ENCODE measurements at regions not wholly inside any gene's neighbourhood (a gene's known extent, or its start where the extent isn't known, plus 50 kb on each side); places are given as distances from the start of the nearest gene placed in this dataset.

GRCh38 chr1:5774019-5774418, 218.2 kb downstream of the NPHP4 start:
- no peaks in the 10 kb centered on the region for H4K20me1 ChIP-seq (ENCODE audit: insufficient read depth, low read length)
- no peak overlapping the region for H3K4me3 ChIP-seq (ENCODE audit: insufficient read depth, low read length)
- no peak overlapping the region for H3K27ac ChIP-seq (ENCODE audit: low read depth, low read length)
- H3K9me3 ChIP-seq (ENCODE audit: low read depth, low read length) = no peaks in the 10 kb centered on the region
- no peak for DNase-seq (ENCODE audit: insufficient read length, low spot score, missing footprints)
- H3K4me2 ChIP-seq (ENCODE audit: insufficient read depth, low read length) = no peak overlapping the region
- H3K79me2 ChIP-seq (ENCODE audit: insufficient read depth, low read length) = no peaks in the 10 kb centered on the region
- no peak for TF ChIP-seq CTCF (IDR thresholded peaks at IDR 0.05; ENCODE audit: extremely low read depth, low read depth, low read length)
- no peaks in the 10 kb centered on the region for H3K36me3 ChIP-seq (ENCODE audit: insufficient read depth, low read length)
- H3K27me3 ChIP-seq (ENCODE audit: insufficient read depth, low read length) = no peaks in the 10 kb centered on the region
- no peaks in the 10 kb centered on the region for H3K4me1 ChIP-seq (ENCODE audit: insufficient read depth, low read length)
- H2AFZ ChIP-seq (ENCODE audit: low read length) = no peak overlapping the region

GRCh38 chr1:5771788-5772187, 220.4 kb downstream of the NPHP4 start:
- Histone ChIP-seq H3K4me2 (ENCODE audit: insufficient read depth, low read length) (no peak overlapping the region), H3K27ac (ENCODE audit: low read depth, low read length) (no peak overlapping the region), H4K20me1 (ENCODE audit: insufficient read depth, low read length) (no peaks in the 10 kb centered on the region), H3K4me3 (ENCODE audit: insufficient read depth, low read length) (no peak overlapping the region), H2AFZ (ENCODE audit: low read length) (no peak overlapping the region), H3K27me3 (ENCODE audit: insufficient read depth, low read length) (no peaks in the 10 kb centered on the region), H3K9me3 (ENCODE audit: low read depth, low read length) (no peaks in the 10 kb centered on the region), H3K36me3 (ENCODE audit: insufficient read depth, low read length) (no peaks in the 10 kb centered on the region), H3K4me1 (ENCODE audit: insufficient read depth, low read length) (no peaks in the 10 kb centered on the region), H3K79me2 (ENCODE audit: insufficient read depth, low read length) (no peaks in the 10 kb centered on the region)
- DNase-seq (ENCODE audit: insufficient read length, low spot score, missing footprints) = no peak
- TF ChIP-seq CTCF (IDR thresholded peaks at IDR 0.05; ENCODE audit: extremely low read depth, low read depth, low read length) = no peak

- H3K9me3 ChIP-seq (ENCODE audit: low read depth, low read length) = no peaks in the 10 kb centered on the region
- H3K36me3 ChIP-seq (ENCODE audit: insufficient read depth, low read length) = no peaks in the 10 kb centered on the region
- no peak overlapping the region for H3K27ac ChIP-seq (ENCODE audit: low read depth, low read length)
- H3K79me2 ChIP-seq (ENCODE audit: insufficient read depth, low read length) = no peaks in the 10 kb centered on the region
- peak; percentile 57 for DNase-seq (ENCODE audit: insufficient read length, low spot score, missing footprints)
- H3K4me2 ChIP-seq (ENCODE audit: insufficient read depth, low read length) = no peak overlapping the region
- no peak for TF ChIP-seq CTCF (IDR thresholded peaks at IDR 0.05; ENCODE audit: extremely low read depth, low read depth, low read length)
- no peaks in the 10 kb centered on the region for H3K4me1 ChIP-seq (ENCODE audit: insufficient read depth, low read length)
- H2AFZ ChIP-seq (ENCODE audit: low read length) = no peak overlapping the region
- H4K20me1 ChIP-seq (ENCODE audit: insufficient read depth, low read length) = no peaks in the 10 kb centered on the region
- no peaks in the 10 kb centered on the region for H3K27me3 ChIP-seq (ENCODE audit: insufficient read depth, low read length)
- no peak overlapping the region for H3K4me3 ChIP-seq (ENCODE audit: insufficient read depth, low read length)
Observed at GRCh38 chr1:5770981-5771765, 221.1 kb downstream of the NPHP4 start.

GRCh38 chr1:5769760-5770159, 222.5 kb downstream of the NPHP4 start:
- Histone ChIP-seq H3K27ac (ENCODE audit: low read depth, low read length) (no peak overlapping the region), H3K4me2 (ENCODE audit: insufficient read depth, low read length) (no peak overlapping the region), H3K4me3 (ENCODE audit: insufficient read depth, low read length) (no peak overlapping the region), H3K27me3 (ENCODE audit: insufficient read depth, low read length) (no peaks in the 10 kb centered on the region), H3K79me2 (ENCODE audit: insufficient read depth, low read length) (no peaks in the 10 kb centered on the region), H3K4me1 (ENCODE audit: insufficient read depth, low read length) (no peaks in the 10 kb centered on the region), H3K36me3 (ENCODE audit: insufficient read depth, low read length) (no peaks in the 10 kb centered on the region), H3K9me3 (ENCODE audit: low read depth, low read length) (no peaks in the 10 kb centered on the region), H2AFZ (ENCODE audit: low read length) (no peak overlapping the region), H4K20me1 (ENCODE audit: insufficient read depth, low read length) (no peaks in the 10 kb centered on the region)
- DNase-seq (ENCODE audit: insufficient read length, low spot score, missing footprints) = no peak
- no peak for TF ChIP-seq CTCF (IDR thresholded peaks at IDR 0.05; ENCODE audit: extremely low read depth, low read depth, low read length)
